SK-N-SH treated with all-trans-retinoic acid at 6 μM for 48 hours (cell line): ENCODE measurements at regions not wholly inside any gene's neighbourhood (a gene's known extent, or its start where the extent isn't known, plus 50 kb on each side); places are given as distances from the start of the nearest gene placed in this dataset.

Experiments used
- BACH2 ChIP-seq: fragments of 250-450 bp; sonication (Bioruptor Pico); IDR thresholded peaks from 2 replicates; pipeline ENCODE4 v1.9.0; 2021; ENCODE audit warnings: mild to moderate bottlenecking, borderline replicate concordance
- CSDC2 ChIP-seq: fragments of 250-450 bp; sonication (Bioruptor Pico); IDR thresholded peaks from 2 replicates; pipeline ENCODE4 v1.5.0; 2020; ENCODE audit warnings: mild to moderate bottlenecking, moderate library complexity
- OSR1 ChIP-seq: fragments of 250-450 bp; sonication (Bioruptor Pico); IDR thresholded peaks from 2 replicates; pipeline ENCODE4 v1.8.0; 2022; ENCODE audit warnings: moderate library complexity, mild to moderate bottlenecking, inconsistent platforms
- PATZ1 ChIP-seq: fragments of 250-450 bp; sonication (Bioruptor Pico); IDR thresholded peaks from 2 replicates; pipeline ENCODE4 v1.8.0; 2020; ENCODE audit warnings: mild to moderate bottlenecking, moderate library complexity, borderline replicate concordance
- PPARA ChIP-seq: fragments of 250-450 bp; sonication (Bioruptor Pico); IDR thresholded peaks from 2 replicates; pipeline ENCODE4 v1.5.0; 2020; ENCODE audit warnings: mild to moderate bottlenecking, borderline replicate concordance
- RARB ChIP-seq: fragments of 250-450 bp; sonication (Bioruptor Pico); IDR thresholded peaks from 2 replicates; pipeline ENCODE4 v1.8.0; 2021; ENCODE audit warnings: mild to moderate bottlenecking, moderate library complexity
- ZFP30 ChIP-seq: fragments of 450-650 bp; formaldehyde crosslinking; IDR thresholded peaks from 2 replicates; pipeline ENCODE4 v1.5.0; 2022; ENCODE audit warnings: mild to moderate bottlenecking, moderate library complexity

GRCh38 chr13:106152047-106152446, 383.4 kb downstream of the EFNB2 start:
- no peak for TF ChIP-seq BACH2 (CRISPR knock-in tag)
- no peak for TF ChIP-seq RARB
- TF ChIP-seq ZFP30 (CRISPR knock-in tag) = no peak
- TF ChIP-seq OSR1 (CRISPR knock-in tag) = no peak
- no peak for TF ChIP-seq PPARA (CRISPR knock-in tag)
- no peak for TF ChIP-seq PATZ1 (CRISPR knock-in tag)
- no peak for TF ChIP-seq CSDC2 (CRISPR knock-in tag)
